AG04450 (cell line): ENCODE measurements at regions not wholly inside any gene's neighbourhood (a gene's known extent, or its start where the extent isn't known, plus 50 kb on each side); places are given as distances from the start of the nearest gene placed in this dataset.
"Not testable (repeated sequence)": the region's sequence is repeated elsewhere in the genome, so short reads cannot be mapped to it uniquely, and the experiment has no call there.

Experiments used
- CTCF ChIA-PET: fragments of 300-600, 350-600 bp; formaldehyde crosslinking; extraction: SDS; loops from one replicate; lab custom pipeline; 2022; ENCODE audit warnings: antibody characterized with exemption, inconsistent platforms; lab: Charles Lee
- POLR2A ChIA-PET: fragments of 350-600 bp; formaldehyde crosslinking; extraction: SDS; loops from one replicate; lab custom pipeline; 2021; ENCODE audit warnings: antibody characterized with exemption, inconsistent platforms; lab: Yijun Ruan, JAX
- DNase-seq: peaks from one replicate; pipeline ENCODE4 v3.0.0-alpha.2; 2011; ENCODE audit warnings: low read depth, low spot score
- H3K27ac ChIP-seq: one replicate; pipeline ENCODE4 v1.5.1; 2012; ENCODE audit warnings: low read depth, low read length, control low read depth
- H3K27me3 ChIP-seq: one replicate; pipeline ENCODE4 v1.6.0; 2012; ENCODE audit warnings: low read length; ENCODE audit not compliant: control insufficient read depth, insufficient read depth
- H3K4me3 ChIP-seq: 2 replicates; pipeline ENCODE4 v1.5.1; 2011; ENCODE audit warnings: mild to moderate bottlenecking, low read depth, low read length, control low read depth
- H3K9me3 ChIP-seq: 2 replicates; pipeline ENCODE4 v1.5.1; 2012; ENCODE audit warnings: low read length; ENCODE audit not compliant: control insufficient read depth, insufficient read depth
- TF ChIP-seq, protein P1 (sequence below): IDR thresholded peaks from 2 replicates; pipeline ENCODE4 v1.5.1; 2011; ENCODE audit warnings: low read depth, low read length, control low read depth, inconsistent platforms

DNA sequence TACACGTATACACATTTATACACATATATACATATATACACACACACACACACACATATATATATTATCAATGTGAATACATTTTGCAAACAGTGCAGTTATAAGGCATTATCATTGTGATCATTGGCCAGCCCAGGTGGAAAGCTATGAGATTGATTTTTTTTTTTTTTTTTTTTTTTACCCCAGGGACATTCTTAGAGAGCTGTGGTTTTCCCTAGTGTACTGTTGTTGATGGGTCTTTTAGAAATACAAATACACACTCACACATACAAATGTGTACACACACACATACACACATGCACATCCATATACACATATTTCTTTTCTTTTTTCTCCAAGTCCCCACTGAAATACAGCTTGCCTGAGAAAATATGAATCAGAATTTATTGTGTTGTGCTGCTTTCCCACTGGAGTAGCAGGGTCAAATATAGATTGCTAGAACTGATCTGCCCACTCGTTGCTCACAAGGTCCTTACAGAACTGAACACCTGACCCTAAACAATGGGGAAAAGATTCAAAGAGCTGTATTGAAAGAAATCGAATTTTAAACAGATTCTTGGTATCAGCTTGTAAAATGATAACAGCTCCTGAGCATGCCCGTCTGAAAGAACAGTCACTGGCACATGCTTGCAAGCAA is 325.6 kb downstream of the OMA1 start:
- ChIA-PET POLR2A (no interaction called here), CTCF (no interaction called here)
- no peak for DNase-seq
- Histone ChIP-seq H3K4me3 (no peak overlapping the region), H3K9me3 (no peaks in the 10 kb centered on the region), H3K27ac (no peak overlapping the region), H3K27me3 (no peaks in the 10 kb centered on the region)
- TF ChIP-seq, protein P1, sequence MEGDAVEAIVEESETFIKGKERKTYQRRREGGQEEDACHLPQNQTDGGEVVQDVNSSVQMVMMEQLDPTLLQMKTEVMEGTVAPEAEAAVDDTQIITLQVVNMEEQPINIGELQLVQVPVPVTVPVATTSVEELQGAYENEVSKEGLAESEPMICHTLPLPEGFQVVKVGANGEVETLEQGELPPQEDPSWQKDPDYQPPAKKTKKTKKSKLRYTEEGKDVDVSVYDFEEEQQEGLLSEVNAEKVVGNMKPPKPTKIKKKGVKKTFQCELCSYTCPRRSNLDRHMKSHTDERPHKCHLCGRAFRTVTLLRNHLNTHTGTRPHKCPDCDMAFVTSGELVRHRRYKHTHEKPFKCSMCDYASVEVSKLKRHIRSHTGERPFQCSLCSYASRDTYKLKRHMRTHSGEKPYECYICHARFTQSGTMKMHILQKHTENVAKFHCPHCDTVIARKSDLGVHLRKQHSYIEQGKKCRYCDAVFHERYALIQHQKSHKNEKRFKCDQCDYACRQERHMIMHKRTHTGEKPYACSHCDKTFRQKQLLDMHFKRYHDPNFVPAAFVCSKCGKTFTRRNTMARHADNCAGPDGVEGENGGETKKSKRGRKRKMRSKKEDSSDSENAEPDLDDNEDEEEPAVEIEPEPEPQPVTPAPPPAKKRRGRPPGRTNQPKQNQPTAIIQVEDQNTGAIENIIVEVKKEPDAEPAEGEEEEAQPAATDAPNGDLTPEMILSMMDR, result no peak

DNA sequence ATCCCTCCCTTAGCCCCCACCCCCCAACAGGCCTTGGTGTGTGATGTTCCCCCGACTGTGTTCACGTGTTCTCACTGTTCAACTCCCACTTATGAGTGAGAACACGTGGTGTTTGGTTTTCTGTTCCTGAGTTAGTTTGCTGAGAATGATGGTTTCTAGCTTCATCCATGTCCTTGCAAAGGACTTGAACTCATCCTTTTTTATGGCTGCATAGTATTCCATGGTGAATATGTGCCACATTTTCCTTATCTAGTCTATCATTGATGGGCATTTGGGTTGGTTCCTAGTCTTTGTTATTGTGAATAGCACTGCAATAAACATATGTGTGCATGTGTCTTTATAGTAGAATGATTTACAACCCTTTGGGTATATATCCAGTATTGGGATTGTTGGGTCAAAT is 330.4 kb downstream of the OMA1 start:
- H3K27me3 ChIP-seq, H3K4me3 ChIP-seq, CTCF ChIA-PET, POLR2A ChIA-PET, DNase-seq, H3K9me3 ChIP-seq, H3K27ac ChIP-seq: not testable (repeated sequence)

DNA sequence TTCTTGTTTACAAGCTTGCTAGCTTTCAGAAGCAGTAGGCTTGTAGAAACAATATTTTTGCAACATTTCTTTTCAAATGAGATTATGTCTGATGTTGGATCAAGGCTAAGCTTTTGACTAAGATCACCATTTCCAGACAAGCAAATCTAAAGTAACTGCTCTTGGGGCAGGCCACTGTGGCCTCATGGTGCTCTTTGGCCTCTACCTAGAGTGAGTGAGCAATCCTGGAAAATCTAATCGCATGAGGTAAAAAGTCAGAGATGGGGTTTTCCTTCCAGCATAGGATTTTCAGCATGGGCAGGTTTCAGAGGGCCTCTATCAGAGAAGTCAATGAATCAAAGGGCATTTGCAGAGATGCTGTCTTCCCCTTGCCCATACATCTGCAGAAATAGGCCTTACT is 331.9 kb downstream of the OMA1 start:
- POLR2A ChIA-PET, result no interaction called here
- H3K4me3 ChIP-seq, result no peak overlapping the region
- DNase-seq, result no peak
- CTCF ChIA-PET, result no interaction called here
- TF ChIP-seq, protein P1, result no peak
- no peaks in the 10 kb centered on the region for H3K27me3 ChIP-seq
- no peaks in the 10 kb centered on the region for H3K9me3 ChIP-seq
- H3K27ac ChIP-seq, result no peak overlapping the region

DNA sequence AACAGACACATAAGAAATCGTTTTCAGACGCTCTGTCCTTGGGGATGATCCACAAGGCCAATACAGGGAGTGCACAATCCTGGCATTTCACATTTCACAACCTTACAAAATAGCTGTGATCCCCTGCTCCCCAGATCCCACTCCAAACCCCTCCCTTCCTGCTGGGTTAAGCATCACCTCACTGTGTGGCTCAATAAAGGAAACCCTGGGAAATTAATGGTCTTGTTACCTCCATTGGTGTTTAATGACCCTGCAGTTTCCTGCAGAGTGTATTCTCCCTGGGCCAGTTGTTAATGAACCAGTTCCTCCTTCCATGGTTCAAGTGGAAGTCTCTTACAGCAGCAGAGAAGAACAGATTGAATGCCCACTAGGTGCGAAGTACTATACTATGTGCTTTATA is 334.7 kb downstream of the OMA1 start:
- Histone ChIP-seq H3K27ac (no peak overlapping the region), H3K9me3 (no peaks in the 10 kb centered on the region), H3K4me3 (no peak overlapping the region), H3K27me3 (no peaks in the 10 kb centered on the region)
- ChIA-PET POLR2A (no interaction called here), CTCF (no interaction called here)
- TF ChIP-seq, protein P1, result no peak
- no peak for DNase-seq

DNA sequence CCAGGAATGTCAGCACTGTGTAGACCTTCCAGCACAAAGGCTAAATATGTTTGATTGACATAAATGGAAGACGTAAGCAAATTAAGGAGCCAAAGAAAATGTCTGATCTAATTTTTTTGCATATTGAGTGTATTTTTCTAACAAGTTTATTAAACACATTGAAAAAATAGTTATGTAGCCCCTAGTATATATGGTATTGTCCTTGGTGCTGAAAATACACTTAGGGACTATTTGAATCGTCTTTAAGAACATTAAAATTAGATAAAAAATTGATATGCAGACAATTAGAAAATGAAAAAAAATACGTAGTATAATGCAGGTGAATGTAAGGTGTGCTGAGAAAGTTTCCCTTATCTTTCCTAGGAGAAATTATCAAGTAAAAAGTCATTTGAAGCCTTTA is 337.0 kb downstream of the OMA1 start:
- POLR2A ChIA-PET, result no interaction called here
- DNase-seq, result no peak
- no peak overlapping the region for H3K27ac ChIP-seq
- CTCF ChIA-PET, result interaction anchor here (0.6 kb wide), 1 partner anchor 170 kb away, joined by 3 read pairs; no protein-coding TSS in a partner anchor
- TF ChIP-seq, protein P1, result no peak
- no peaks in the 10 kb centered on the region for H3K27me3 ChIP-seq
- no peak overlapping the region for H3K4me3 ChIP-seq
- no peaks in the 10 kb centered on the region for H3K9me3 ChIP-seq
